Forelimb muscle (tissue), 1 donor: ENCODE measurements at regions not wholly inside any gene's neighbourhood (a gene's known extent, or its start where the extent isn't known, plus 50 kb on each side); places are given as distances from the start of the nearest gene placed in this dataset.
"Not testable (repeated sequence)": the region's sequence is repeated elsewhere in the genome, so short reads cannot be mapped to it uniquely, and the experiment has no call there.

Experiments used
- DNase-seq: peaks from one replicate; pipeline ENCODE4 v3.0.0-alpha.2; 2013; ENCODE audit warnings: low read depth

GRCh38 chr1:65581119-65581518 lies 160.7 kb downstream of the LEPR start:
- no peak for DNase-seq

- no peak for DNase-seq
These were observed 163.9 kb downstream of the LEPR start for GRCh38 chr1:65584399-65584798.

GRCh38 chr1:65590279-65590678 lies 169.8 kb downstream of the LEPR start:
- no peak for DNase-seq

GRCh38 chr1:65593516-65593915 lies 173.0 kb downstream of the LEPR start:
- no peak for DNase-seq

DNA sequence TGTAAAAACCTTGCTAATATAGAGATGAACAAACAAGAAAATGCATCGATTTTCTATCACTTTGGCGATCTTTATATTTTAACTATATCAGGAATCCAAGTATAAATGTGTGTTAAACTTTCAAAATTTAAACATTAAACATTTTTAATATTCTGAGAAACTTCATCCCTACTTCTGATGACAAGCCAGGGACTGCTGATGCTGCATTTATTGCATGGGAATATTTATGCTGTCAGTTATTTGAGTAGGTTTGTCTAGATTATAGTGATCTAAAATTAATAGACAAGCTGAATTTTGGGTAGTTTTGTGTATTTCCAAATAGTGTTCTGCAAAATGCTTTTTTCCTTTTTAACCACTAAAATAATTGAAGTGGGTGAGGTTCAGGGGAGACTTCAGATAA lies 175.3 kb downstream of the LEPR start:
- no peak for DNase-seq

- DNase-seq = no peak
These were observed 176.3 kb downstream of the LEPR start for GRCh38 chr1:65596768-65597167.

- no peak for DNase-seq
These were observed 185.2 kb downstream of the LEPR start for GRCh38 chr1:65605621-65606020.

- no peak for DNase-seq
These were observed 186.0 kb downstream of the LEPR start for GRCh38 chr1:65606426-65606825.

GRCh38 chr1:65613884-65614283 lies 178.8 kb upstream of the PDE4B start:
- no peak for DNase-seq

DNA sequence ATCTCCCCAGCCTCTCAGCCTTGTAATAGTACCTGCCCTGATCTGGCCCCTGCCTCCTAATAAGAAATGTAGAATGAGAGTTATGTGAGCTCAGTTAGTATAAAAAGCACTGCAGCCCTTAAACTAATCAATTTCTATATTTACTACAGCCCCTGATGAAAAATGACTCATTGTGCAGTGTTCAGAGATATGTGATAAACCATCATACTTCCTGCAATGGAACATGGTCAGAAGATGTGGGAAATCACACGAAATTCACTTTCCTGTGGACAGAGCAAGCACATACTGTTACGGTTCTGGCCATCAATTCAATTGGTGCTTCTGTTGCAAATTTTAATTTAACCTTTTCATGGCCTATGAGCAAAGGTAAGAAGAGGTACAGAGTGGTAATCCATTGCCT lies 176.8 kb upstream of the PDE4B start:
- DNase-seq = no peak

GRCh38 chr1:65621721-65622120 lies 171.0 kb upstream of the PDE4B start:
- DNase-seq = not testable (repeated sequence)

DNA sequence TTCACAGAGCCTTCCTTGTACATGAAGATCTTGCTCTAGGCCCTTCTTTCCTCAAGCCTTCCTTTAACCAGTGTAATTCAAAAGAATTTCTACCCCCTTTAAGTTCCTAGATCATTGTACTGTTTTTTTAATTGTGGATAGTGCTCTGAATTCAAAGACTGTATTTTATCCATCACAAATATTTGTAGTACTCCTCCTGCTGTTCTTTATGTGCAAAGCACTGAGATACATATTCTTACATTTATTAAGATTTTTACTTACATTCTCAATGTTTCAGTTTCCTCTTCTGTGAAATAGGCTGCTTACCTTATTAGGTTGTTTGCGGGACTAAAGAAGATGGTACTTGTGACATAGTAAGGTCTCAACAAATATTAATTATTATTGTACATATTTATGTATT lies 168.8 kb upstream of the PDE4B start:
- DNase-seq = no peak

- DNase-seq = no peak
These were observed 167.2 kb upstream of the PDE4B start for GRCh38 chr1:65625528-65625927.

DNA sequence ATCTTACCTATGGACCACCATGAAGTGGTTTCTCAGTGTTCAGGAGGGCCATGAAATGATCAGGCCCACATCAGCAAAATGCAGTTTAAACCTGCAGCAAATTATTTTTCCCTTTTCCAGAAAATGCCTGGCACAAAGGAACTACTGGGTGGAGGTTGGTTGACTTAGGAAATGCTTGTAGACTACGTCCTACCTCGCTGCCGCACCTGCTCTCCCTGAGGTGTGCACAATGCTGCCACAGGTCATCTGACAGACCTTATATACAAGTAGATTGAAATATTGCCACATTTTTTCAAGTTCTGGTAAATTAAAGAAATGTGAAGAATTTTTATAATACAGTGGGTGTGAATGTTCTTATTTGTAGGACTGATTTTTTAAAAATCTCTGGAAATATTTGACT lies 166.7 kb upstream of the PDE4B start:
- DNase-seq = no peak

GRCh38 chr1:65629788-65630187 lies 162.9 kb upstream of the PDE4B start:
- DNase-seq = no peak

- no peak for DNase-seq
These were observed 161.8 kb upstream of the PDE4B start for GRCh38 chr1:65630855-65631254.

GRCh38 chr1:65632235-65632634 lies 160.5 kb upstream of the PDE4B start:
- DNase-seq = no peak

- no peak for DNase-seq
These were observed 152.6 kb upstream of the PDE4B start for GRCh38 chr1:65640046-65640445.

DNA sequence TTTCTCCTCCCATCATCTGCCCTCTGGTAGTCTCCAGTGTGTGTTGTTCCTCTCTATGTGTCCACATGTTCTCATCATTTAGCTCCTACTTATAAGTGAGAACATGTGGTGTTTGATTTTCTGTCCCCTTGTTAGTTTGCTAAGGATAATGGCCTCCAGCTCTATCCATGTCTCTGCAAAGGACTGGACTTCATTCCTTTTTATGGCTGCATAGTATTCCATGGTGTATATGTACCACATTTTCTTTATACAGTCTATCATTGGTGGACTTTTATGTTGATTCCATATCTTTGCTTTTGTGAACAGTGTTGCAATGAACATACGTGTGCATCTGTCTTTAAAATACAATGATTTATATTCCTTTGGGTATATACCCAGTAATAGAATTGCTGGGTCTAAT lies 143.5 kb upstream of the PDE4B start:
- DNase-seq = not testable (repeated sequence)

- DNase-seq = no peak
These were observed 142.0 kb upstream of the PDE4B start for GRCh38 chr1:65650682-65651081.

GRCh38 chr1:65654526-65654925 lies 138.2 kb upstream of the PDE4B start:
- not testable (repeated sequence) for DNase-seq

DNA sequence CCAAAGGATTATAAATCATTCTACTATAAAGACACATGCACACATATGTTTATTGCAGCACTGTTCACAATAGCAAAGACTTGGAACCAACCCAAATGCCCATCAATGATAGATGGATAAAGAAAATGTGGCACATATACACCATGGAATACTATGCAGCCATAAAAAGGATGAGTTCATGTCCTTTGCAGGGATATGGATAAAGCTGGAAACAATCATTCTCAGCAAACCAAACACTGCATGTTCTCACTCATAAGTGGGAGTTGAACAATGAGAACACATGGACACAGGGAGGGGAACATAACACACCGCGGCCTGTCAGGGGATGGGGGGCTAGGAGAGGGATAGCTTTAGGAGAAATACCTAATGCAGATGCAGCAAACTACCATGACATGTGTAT lies 135.1 kb upstream of the PDE4B start:
- DNase-seq = not testable (repeated sequence)

GRCh38 chr1:65658122-65658521 lies 134.6 kb upstream of the PDE4B start:
- no peak for DNase-seq

DNA sequence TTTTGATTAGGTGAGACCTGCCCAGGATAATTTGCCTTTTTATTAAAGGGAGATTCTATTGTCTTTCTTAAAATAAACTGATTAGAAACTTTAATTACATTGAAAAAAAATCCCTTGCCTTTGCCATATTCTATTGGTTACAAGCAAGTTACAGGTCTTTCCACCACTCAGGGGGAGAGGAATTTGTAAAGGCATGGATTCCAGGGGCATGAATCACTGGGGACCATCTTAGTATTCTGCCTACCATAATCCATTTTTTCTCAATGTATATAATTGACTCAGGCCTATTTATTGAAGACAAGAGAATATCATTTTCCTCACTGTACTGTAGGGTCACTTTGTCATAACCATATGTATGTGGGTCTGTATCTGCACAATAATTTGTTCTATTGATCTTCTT lies 124.3 kb upstream of the PDE4B start:
- no peak for DNase-seq

GRCh38 chr1:65670518-65670917 lies 122.2 kb upstream of the PDE4B start:
- DNase-seq = no peak
